ENCODE measurements at regions not wholly inside any gene's neighbourhood (a gene's known extent, or its start where the extent isn't known, plus 50 kb on each side); places are given as distances from the start of the nearest gene placed in this dataset.

DNA sequence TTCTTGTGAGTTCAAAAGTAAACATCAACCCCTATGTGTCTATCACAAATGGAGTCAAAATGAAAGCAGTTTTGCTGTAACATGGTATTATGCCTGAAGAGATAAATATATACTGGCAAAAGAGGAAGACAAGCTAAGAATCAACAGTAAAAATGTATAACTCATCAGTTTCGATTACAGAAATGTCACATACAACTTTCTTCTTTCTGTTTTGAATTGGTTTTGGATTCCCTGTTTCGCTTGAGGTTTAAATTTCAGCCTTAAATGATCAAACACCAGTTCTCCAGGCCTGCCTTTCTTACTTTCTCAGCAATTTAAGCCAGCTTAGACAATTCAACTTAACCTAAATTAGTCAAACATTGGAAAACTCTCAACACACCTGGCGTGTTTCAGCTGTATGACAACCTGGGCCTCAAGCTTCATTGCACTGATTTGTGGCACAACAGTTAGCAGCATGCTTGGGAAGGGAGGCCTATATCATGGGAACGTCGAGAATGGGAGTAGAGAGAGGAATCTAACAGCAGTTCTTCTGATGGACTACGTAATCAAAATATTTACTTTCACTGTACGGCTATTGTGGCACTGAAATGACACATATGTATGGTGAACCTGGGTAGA lies 51.9 kb upstream of the MARCKS start (continued):
- TF ChIP-seq, protein P1, sequence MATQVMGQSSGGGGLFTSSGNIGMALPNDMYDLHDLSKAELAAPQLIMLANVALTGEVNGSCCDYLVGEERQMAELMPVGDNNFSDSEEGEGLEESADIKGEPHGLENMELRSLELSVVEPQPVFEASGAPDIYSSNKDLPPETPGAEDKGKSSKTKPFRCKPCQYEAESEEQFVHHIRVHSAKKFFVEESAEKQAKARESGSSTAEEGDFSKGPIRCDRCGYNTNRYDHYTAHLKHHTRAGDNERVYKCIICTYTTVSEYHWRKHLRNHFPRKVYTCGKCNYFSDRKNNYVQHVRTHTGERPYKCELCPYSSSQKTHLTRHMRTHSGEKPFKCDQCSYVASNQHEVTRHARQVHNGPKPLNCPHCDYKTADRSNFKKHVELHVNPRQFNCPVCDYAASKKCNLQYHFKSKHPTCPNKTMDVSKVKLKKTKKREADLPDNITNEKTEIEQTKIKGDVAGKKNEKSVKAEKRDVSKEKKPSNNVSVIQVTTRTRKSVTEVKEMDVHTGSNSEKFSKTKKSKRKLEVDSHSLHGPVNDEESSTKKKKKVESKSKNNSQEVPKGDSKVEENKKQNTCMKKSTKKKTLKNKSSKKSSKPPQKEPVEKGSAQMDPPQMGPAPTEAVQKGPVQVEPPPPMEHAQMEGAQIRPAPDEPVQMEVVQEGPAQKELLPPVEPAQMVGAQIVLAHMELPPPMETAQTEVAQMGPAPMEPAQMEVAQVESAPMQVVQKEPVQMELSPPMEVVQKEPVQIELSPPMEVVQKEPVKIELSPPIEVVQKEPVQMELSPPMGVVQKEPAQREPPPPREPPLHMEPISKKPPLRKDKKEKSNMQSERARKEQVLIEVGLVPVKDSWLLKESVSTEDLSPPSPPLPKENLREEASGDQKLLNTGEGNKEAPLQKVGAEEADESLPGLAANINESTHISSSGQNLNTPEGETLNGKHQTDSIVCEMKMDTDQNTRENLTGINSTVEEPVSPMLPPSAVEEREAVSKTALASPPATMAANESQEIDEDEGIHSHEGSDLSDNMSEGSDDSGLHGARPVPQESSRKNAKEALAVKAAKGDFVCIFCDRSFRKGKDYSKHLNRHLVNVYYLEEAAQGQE (IDR thresholded peaks at IDR 0.05; ENCODE audit: low read depth), result no peak
- TF ChIP-seq CEBPB (IDR thresholded peaks at IDR 0.05; ENCODE audit: low read depth) (no peak), EZH2 (IDR thresholded peaks at IDR 0.05) (no peak), TCF7L2 (IDR thresholded peaks at IDR 0.05; ENCODE audit: borderline replicate concordance, extremely low read depth, insufficient read depth, insufficient read length) (no peak)

- CTCF ChIA-PET, result no interaction called here
- Histone ChIP-seq H3K27me3 (ENCODE audit: insufficient read depth, low read length) (no peaks in the 10 kb centered on the region), H3K4me3 (replicated peaks in 1 of 2; ENCODE audit: low read depth in 1 of 2, low read length in 2 of 2) (no peak overlapping the region), H3K9ac (ENCODE audit: low read length) (no peak overlapping the region), H3K79me2 (ENCODE audit: insufficient read depth, low read length) (no peaks in the 10 kb centered on the region), H4K20me1 (ENCODE audit: insufficient read depth) (no peaks in the 10 kb centered on the region), H3K9me2 (ENCODE audit: insufficient read depth) (no peaks in the 10 kb centered on the region), H3K9me3 (ENCODE audit: control insufficient read depth in 1 of 2, insufficient read depth in 1 of 2, low read depth in 1 of 2, low read length in 2 of 2) (no peaks in the 10 kb centered on the region), H3K4me2 (ENCODE audit: low read length) (no peak overlapping the region), H2AFZ (ENCODE audit: low read depth, low read length, poor library complexity, severe bottlenecking) (no peak overlapping the region), H3K4me1 (ENCODE audit: control insufficient read depth in 1 of 2, insufficient read depth in 2 of 2, low read length in 2 of 2) (no peaks in the 10 kb centered on the region), H3K36me3 (ENCODE audit: control insufficient read depth in 1 of 2, insufficient read depth in 2 of 2, low read length in 2 of 2) (no peaks in the 10 kb centered on the region), H3K27ac (ENCODE audit: low read depth, low read length) (no peak overlapping the region)
- ATAC-seq, result no peak
- DNase-seq (ENCODE audit: low read depth, low spot score), result no peak
- intact Hi-C loops (cut with micrococcal nuclease), result no loop called here
- BruUV-seq (replicated peaks), result no TSS peak
- no peak for TF ChIP-seq EGR1 (IDR thresholded peaks at IDR 0.05; ENCODE audit: low read depth)
- no peak for TF ChIP-seq FOSL1 (IDR thresholded peaks at IDR 0.05; ENCODE audit: low read depth)
- TF ChIP-seq ELF1 (IDR thresholded peaks at IDR 0.05; ENCODE audit: borderline replicate concordance, low read depth), result no peak
- no peak for TF ChIP-seq YY1 (IDR thresholded peaks at IDR 0.05; ENCODE audit: extremely low read depth, insufficient replicate concordance, low read depth, low read length)
- no peak for TF ChIP-seq ZBTB33 (IDR thresholded peaks at IDR 0.05; ENCODE audit: extremely low read depth, insufficient replicate concordance, low read length)
- TF ChIP-seq CTCF (IDR thresholded peaks at IDR 0.05 in 2 of 3, conservative IDR thresholded peaks at IDR 0.05 in 1 of 3; ENCODE audit: borderline replicate concordance in 1 of 3, insufficient read depth in 1 of 3, low read depth in 2 of 3, low read length in 2 of 3), result no peak
- TF ChIP-seq SIN3A (IDR thresholded peaks at IDR 0.05; ENCODE audit: low read depth), result no peak
- TF ChIP-seq ZFX (IDR thresholded peaks at IDR 0.05), result no peak
- RAD21 ChIA-PET (ENCODE audit: low non-redundant PET in 1 of 2, low total read pairs in 2 of 2, uncharacterized antibody in 2 of 2, unreplicated experiment in 2 of 2), result no interaction called here
- POLR2A ChIA-PET, result no interaction called here
These were observed 51.2 kb upstream of the MARCKS start for GRCh38 chr6:113805811-113806495.
